ENCODE measurements at regions not wholly inside any gene's neighbourhood (a gene's known extent, or its start where the extent isn't known, plus 50 kb on each side); places are given as distances from the start of the nearest gene placed in this dataset.

DNA sequence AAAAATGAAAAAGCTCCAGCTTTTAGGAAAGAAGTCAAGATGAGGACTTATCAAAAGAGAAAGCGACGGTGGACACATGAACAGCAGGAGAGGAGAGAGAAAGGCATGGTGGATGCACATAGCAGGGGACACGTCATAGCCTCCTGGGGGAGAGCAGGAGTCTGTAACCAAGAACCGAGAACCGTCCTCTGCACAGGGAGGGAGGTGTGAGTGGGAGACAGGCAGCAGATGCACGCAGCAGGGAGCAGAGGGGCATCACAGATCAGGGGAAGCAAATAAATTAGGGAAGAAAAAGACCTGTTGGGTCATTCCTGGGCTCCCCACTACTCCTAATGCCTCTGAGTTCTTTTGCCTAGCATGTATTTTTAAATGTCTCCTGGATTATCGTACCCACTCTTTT is 138.1 kb upstream of the RMST start:
- TF ChIP-seq POLR2A (IDR thresholded peaks at IDR 0.05), result no peak
- TF ChIP-seq, protein P1, sequence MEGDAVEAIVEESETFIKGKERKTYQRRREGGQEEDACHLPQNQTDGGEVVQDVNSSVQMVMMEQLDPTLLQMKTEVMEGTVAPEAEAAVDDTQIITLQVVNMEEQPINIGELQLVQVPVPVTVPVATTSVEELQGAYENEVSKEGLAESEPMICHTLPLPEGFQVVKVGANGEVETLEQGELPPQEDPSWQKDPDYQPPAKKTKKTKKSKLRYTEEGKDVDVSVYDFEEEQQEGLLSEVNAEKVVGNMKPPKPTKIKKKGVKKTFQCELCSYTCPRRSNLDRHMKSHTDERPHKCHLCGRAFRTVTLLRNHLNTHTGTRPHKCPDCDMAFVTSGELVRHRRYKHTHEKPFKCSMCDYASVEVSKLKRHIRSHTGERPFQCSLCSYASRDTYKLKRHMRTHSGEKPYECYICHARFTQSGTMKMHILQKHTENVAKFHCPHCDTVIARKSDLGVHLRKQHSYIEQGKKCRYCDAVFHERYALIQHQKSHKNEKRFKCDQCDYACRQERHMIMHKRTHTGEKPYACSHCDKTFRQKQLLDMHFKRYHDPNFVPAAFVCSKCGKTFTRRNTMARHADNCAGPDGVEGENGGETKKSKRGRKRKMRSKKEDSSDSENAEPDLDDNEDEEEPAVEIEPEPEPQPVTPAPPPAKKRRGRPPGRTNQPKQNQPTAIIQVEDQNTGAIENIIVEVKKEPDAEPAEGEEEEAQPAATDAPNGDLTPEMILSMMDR (IDR thresholded peaks at IDR 0.05), result no peak
